Stimulated activated CD4-positive, alpha-beta T cell treated with anti-CD3 and anti-CD28 coated beads, Interleukin-2, amount 100 ng/mL, for 48 hours (primary cell): ENCODE measurements at regions not wholly inside any gene's neighbourhood (a gene's known extent, or its start where the extent isn't known, plus 50 kb on each side); places are given as distances from the start of the nearest gene placed in this dataset.

Experiments used
- DNase-seq, 2 donors: peaks; one replicate each; pipeline ENCODE4 v3.0.0-alpha.2; 2020

- DNase-seq: no peak
Measured at GRCh38 chr2:19711470-19712372, 190.1 kb downstream of the TTC32 start.

- no peak for DNase-seq
Measured at GRCh38 chr2:19710230-19710629, 191.6 kb downstream of the TTC32 start.

- no peak for DNase-seq
Measured at GRCh38 chr2:19709553-19709952, 192.2 kb downstream of the TTC32 start.

GRCh38 chr2:19708776-19709175 lies 193.0 kb downstream of the TTC32 start:
- no peak for DNase-seq

GRCh38 chr2:19706332-19706731 lies 195.5 kb downstream of the TTC32 start:
- DNase-seq: no peak

GRCh38 chr2:19702267-19702666 lies 199.5 kb downstream of the TTC32 start:
- no peak for DNase-seq

- no peak for DNase-seq
Measured at GRCh38 chr2:19700861-19701585, 200.8 kb downstream of the TTC32 start.

GRCh38 chr2:19697131-19697530 lies 204.7 kb downstream of the TTC32 start:
- no peak for DNase-seq

- no peak for DNase-seq
Measured at GRCh38 chr2:19695706-19696105, 206.1 kb downstream of the TTC32 start.

GRCh38 chr2:19691892-19692291 lies 209.9 kb downstream of the TTC32 start:
- no peak for DNase-seq

GRCh38 chr2:19690429-19690828 lies 211.4 kb downstream of the TTC32 start:
- no peak for DNase-seq

GRCh38 chr2:19689646-19690168 lies 212.1 kb downstream of the TTC32 start:
- no peak for DNase-seq

GRCh38 chr2:19688059-19688458 lies 213.7 kb downstream of the TTC32 start:
- no peak for DNase-seq

GRCh38 chr2:19687017-19687659 lies 214.6 kb downstream of the TTC32 start:
- no peak for DNase-seq

GRCh38 chr2:19686439-19686838 lies 215.3 kb downstream of the TTC32 start:
- no peak for DNase-seq

- no peak for DNase-seq
Measured at GRCh38 chr2:19685731-19686130, 216.1 kb downstream of the TTC32 start.

GRCh38 chr2:19684516-19684915 lies 217.3 kb downstream of the TTC32 start:
- no peak for DNase-seq

GRCh38 chr2:19683556-19683955 lies 218.2 kb downstream of the TTC32 start:
- no peak for DNase-seq

- DNase-seq: no peak
Measured at GRCh38 chr2:19682493-19682892, 219.3 kb downstream of the TTC32 start.

GRCh38 chr2:19677825-19678518 lies 223.8 kb downstream of the TTC32 start:
- DNase-seq: no peak

- DNase-seq: no peak
Measured at GRCh38 chr2:19677215-19677777, 224.5 kb downstream of the TTC32 start.

- no peak for DNase-seq
Measured at GRCh38 chr2:19676770-19677169, 225.0 kb downstream of the TTC32 start.
